GM12878 (cell line): ENCODE measurements at regions not wholly inside any gene's neighbourhood (a gene's known extent, or its start where the extent isn't known, plus 50 kb on each side); places are given as distances from the start of the nearest gene placed in this dataset.

Experiments used
- ATAC-seq: fragments of 200-7000 bp; cut with Tn5 transposase; 3 replicates; pipeline ENCODE4 v1.9.1; 2020; ENCODE audit warnings: mild to moderate bottlenecking, moderate library complexity
- BruUV-seq: library from RNA; stranded (reverse); fragments of 400-500 nt; replicated peaks from 2 replicates; lab custom pipeline; 2021; lab: Mats Ljungman, UMichigan
- CTCF ChIA-PET: fragments of 300-600 bp; sonication (Branson Sonifier 250); formaldehyde crosslinking; extraction: SDS; loops from one replicate; lab custom pipeline; 2021; ENCODE audit warnings: inconsistent platforms; lab: Yijun Ruan, JAX
- POLR2A ChIA-PET: fragments of 350-600 bp; formaldehyde crosslinking; extraction: SDS; loops from one replicate; lab custom pipeline; 2021; ENCODE audit warnings: inconsistent platforms; lab: Charles Lee
- RAD21 ChIA-PET: fragments of 300-600 bp; sonication (Branson Sonifier 250); formaldehyde crosslinking; loops from one replicate; lab custom pipeline; 2023; ENCODE audit warnings: antibody characterized with exemption; ENCODE audit not compliant: unreplicated experiment; lab: Charles Lee
- SMC1A ChIA-PET: fragments of 300-600 bp; sonication (Branson Sonifier 250); formaldehyde crosslinking; loops from one replicate; lab custom pipeline; 2023; ENCODE audit not compliant: unreplicated experiment, uncharacterized antibody; lab: Charles Lee
- DNase-seq: peaks from one replicate; pipeline ENCODE4 v3.0.0-alpha.2; 2011; ENCODE audit warnings: low read depth, low spot score
- FAIRE-seq: peaks from 3 replicates; lab custom pipeline; 2011; peaks lifted over from hg19 to GRCh38; lab: Jason Lieb, UNC
- H2AFZ ChIP-seq: 2 replicates; pipeline ENCODE4 v1.6.0; 2011; ENCODE audit warnings: low read depth, low read length, control low read depth; ENCODE audit not compliant: control insufficient read depth
- H3K27ac ChIP-seq: 2 replicates; pipeline ENCODE4 v1.5.1; 2011; ENCODE audit warnings: control low read depth; ENCODE audit not compliant: control insufficient read depth, insufficient read depth
- H3K27me3 ChIP-seq, 2 experiments: replicated peaks in 1 of 2; 2 replicates each; pipeline versions ENCODE4 v1.6.0 to v1.6.1; 2011; ENCODE audit warnings: low read length in 1 of 2; ENCODE audit not compliant: control insufficient read depth in 2 of 2, insufficient read depth in 2 of 2
- H3K36me3 ChIP-seq, 2 experiments: 2 replicates each; pipeline ENCODE4 v1.5.1; 2011; ENCODE audit warnings: low read length in 1 of 2; ENCODE audit not compliant: control insufficient read depth in 2 of 2, insufficient read depth in 2 of 2
- H3K4me1 ChIP-seq: 2 replicates; pipeline ENCODE4 v1.6.1; 2011; ENCODE audit warnings: mild to moderate bottlenecking, low read length, moderate library complexity, mixed read lengths; ENCODE audit not compliant: control insufficient read depth, insufficient read depth
- H3K4me2 ChIP-seq: 2 replicates; pipeline ENCODE4 v1.6.0; 2011; ENCODE audit warnings: control low read depth; ENCODE audit not compliant: control insufficient read depth, insufficient read depth
- H3K4me3 ChIP-seq: fragments of 200-600 bp; sonication (generic); 2 replicates; pipeline ENCODE4 v1.5.1; 2016
- H3K79me2 ChIP-seq: 2 replicates; pipeline ENCODE4 v1.6.0; 2011; ENCODE audit warnings: low read length; ENCODE audit not compliant: control insufficient read depth, insufficient read depth
- H3K9ac ChIP-seq: 2 replicates; pipeline ENCODE4 v1.8.0; 2011; ENCODE audit warnings: low read length, control low read depth, mixed read lengths; ENCODE audit not compliant: control insufficient read depth, insufficient read depth
- H3K9me3 ChIP-seq: replicated peaks from 3 replicates; pipeline ENCODE4 v1.5.1; 2011; ENCODE audit warnings: mild to moderate bottlenecking, low read length; ENCODE audit not compliant: control insufficient read depth, insufficient read depth
- H4K20me1 ChIP-seq: 2 replicates; pipeline ENCODE4 v1.6.0; 2011; ENCODE audit not compliant: control insufficient read depth, insufficient read depth
- ESRRA ChIP-seq: IDR thresholded peaks from 2 replicates; pipeline ENCODE4 v1.6.1; 2012; ENCODE audit warnings: mild to moderate bottlenecking, low read length, improper control_type of control experiment
- KLF5 ChIP-seq: fragments of 450-650 bp; IDR thresholded peaks from 2 replicates; pipeline ENCODE4 v1.6.1; 2014; ENCODE audit warnings: mild to moderate bottlenecking; ENCODE audit not compliant: partially characterized antibody
- NR2C2 ChIP-seq: IDR thresholded peaks from 2 replicates; pipeline ENCODE4 v1.6.1; 2011; ENCODE audit warnings: borderline replicate concordance, low read depth; ENCODE audit not compliant: control insufficient read depth, insufficient read length
- POU2F2 ChIP-seq: IDR thresholded peaks from 3 replicates; pipeline ENCODE4 v1.6.1; 2011; ENCODE audit warnings: low read depth, mild to moderate bottlenecking, low read length, borderline replicate concordance
- WGBS: methylation state at CpG from one replicate; pipeline ENCODE4 v1.1.6; 2016; ENCODE audit warnings: low lambda C conversion rate; ENCODE audit not compliant: insufficient replicate concordance, insufficient coverage; ENCODE audit errors: missing lambda C conversion rate; 5-methylcytosine and 5-hydroxymethylcytosine counted together
- in situ Hi-C: fragments of 300-500 bp; cut with MboI; formaldehyde crosslinking; loops from 9 replicates; pipeline ENCODE4 v1.14.3; 2018; ENCODE audit warnings: mixed read lengths
- intact Hi-C: fragments of 100-400 bp; cut with micrococcal nuclease; formaldehyde crosslinking; loops from one replicate; pipeline ENCODE4 v1.14.2; 2022; ENCODE audit not compliant: unreplicated experiment
- TF ChIP-seq, protein P1 (sequence below): fragments of 450-650 bp; IDR thresholded peaks from 2 replicates; pipeline ENCODE4 v1.6.1; 2017; ENCODE audit warnings: mild to moderate bottlenecking, moderate library complexity

DNA sequence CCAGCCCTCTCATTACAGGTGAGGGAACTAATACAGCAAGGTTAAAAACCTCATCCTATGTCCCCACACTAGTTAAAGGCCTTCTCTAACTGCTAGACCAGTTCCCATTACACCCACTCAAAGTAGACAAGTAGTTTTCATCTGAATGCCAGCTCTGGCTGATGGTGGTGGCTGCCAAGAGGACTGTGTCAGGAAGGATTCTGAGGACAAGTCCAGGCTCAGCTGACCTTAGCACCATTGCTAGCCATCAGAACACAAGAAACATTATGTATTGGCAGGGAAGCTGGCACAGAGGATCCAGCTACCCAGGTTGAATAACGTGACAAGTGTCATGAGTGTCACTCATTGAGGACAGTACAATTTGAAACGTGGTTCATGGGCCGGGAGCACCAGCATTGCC lies 163.4 kb downstream of the HSD17B3 start:
- H3K36me3 ChIP-seq, result no peaks in the 10 kb centered on the region
- no peaks in the 10 kb centered on the region for H4K20me1 ChIP-seq
- TF ChIP-seq, protein P1, sequence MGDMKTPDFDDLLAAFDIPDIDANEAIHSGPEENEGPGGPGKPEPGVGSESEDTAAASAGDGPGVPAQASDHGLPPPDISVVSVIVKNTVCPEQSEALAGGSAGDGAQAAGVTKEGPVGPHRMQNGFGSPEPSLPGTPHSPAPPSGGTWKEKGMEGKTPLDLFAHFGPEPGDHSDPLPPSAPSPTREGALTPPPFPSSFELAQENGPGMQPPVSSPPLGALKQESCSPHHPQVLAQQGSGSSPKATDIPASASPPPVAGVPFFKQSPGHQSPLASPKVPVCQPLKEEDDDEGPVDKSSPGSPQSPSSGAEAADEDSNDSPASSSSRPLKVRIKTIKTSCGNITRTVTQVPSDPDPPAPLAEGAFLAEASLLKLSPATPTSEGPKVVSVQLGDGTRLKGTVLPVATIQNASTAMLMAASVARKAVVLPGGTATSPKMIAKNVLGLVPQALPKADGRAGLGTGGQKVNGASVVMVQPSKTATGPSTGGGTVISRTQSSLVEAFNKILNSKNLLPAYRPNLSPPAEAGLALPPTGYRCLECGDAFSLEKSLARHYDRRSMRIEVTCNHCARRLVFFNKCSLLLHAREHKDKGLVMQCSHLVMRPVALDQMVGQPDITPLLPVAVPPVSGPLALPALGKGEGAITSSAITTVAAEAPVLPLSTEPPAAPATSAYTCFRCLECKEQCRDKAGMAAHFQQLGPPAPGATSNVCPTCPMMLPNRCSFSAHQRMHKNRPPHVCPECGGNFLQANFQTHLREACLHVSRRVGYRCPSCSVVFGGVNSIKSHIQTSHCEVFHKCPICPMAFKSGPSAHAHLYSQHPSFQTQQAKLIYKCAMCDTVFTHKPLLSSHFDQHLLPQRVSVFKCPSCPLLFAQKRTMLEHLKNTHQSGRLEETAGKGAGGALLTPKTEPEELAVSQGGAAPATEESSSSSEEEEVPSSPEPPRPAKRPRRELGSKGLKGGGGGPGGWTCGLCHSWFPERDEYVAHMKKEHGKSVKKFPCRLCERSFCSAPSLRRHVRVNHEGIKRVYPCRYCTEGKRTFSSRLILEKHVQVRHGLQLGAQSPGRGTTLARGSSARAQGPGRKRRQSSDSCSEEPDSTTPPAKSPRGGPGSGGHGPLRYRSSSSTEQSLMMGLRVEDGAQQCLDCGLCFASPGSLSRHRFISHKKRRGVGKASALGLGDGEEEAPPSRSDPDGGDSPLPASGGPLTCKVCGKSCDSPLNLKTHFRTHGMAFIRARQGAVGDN, result no peak
- TF ChIP-seq POU2F2, result no peak
- TF ChIP-seq KLF5, result no peak
- TF ChIP-seq NR2C2, result no peak
- TF ChIP-seq ESRRA, result no peak
- H3K9me3 ChIP-seq, result no peaks in the 10 kb centered on the region
- CTCF ChIA-PET, result interaction anchor here (1.3 kb wide), 1 partner anchor 79 kb away, joined by 3 read pairs; no protein-coding TSS in a partner anchor
- RAD21 ChIA-PET, result interaction anchor here (0.7 kb wide), 1 partner anchor 12 kb away, joined by 3 read pairs; no protein-coding TSS in a partner anchor
- no peak overlapping the region for H3K27ac ChIP-seq
- DNase-seq (no peak), ATAC-seq (no peak), FAIRE-seq (no peak)
- H2AFZ ChIP-seq, result no peak overlapping the region
- SMC1A ChIA-PET, result interaction anchor here (1.2 to 3.0 kb wide), 4 partner anchors 11 to 250 kb away, joined by 3 to 21 read pairs (median 4); no protein-coding TSS in a partner anchor
- intact Hi-C loops (loop anchor here (5.0 kb wide), 1 partner anchor 79 kb away; no protein-coding TSS in a partner anchor), in situ Hi-C loops (no loop called here)
- no peaks in the 10 kb centered on the region for H3K79me2 ChIP-seq
- POLR2A ChIA-PET, result no interaction called here
- H3K4me1 ChIP-seq, result peaks cover 21% of the 10 kb centered on the region
- H3K9ac ChIP-seq, result no peak overlapping the region
- no peaks in the 10 kb centered on the region for H3K27me3 ChIP-seq
- H3K4me3 ChIP-seq, result no peak overlapping the region
- BruUV-seq, result no TSS peak
- no peak overlapping the region for H3K4me2 ChIP-seq
- 93% methylated on average over 3 of the region's 3 CpGs for WGBS
